ENCODE measurements at regions not wholly inside any gene's neighbourhood (a gene's known extent, or its start where the extent isn't known, plus 50 kb on each side); places are given as distances from the start of the nearest gene placed in this dataset.

DNA sequence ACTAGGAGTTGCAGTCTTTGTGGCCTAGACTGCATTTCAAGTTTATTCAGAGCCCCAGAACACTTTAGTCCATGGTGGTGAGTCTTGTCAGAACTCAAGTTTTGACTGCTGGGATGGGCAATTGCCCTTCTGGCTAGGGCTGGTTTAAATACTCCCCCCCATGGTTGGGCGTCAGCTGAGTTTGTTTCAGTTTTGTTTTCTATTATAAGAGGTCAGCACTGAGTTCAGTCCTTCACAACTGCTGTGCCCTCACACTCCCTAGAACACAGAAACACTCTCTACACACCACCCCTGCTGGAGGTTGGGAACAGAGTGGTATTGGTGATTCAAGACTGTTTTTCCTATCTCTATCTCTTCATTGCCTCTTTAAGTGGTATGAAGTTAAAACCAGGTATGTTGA, 217.0 kb downstream of the GUCY2F start:
- ChIA-PET CTCF (no interaction called here), POLR2A (no interaction called here)
- DNase-seq (ENCODE audit: low read depth, low spot score): no peak
- TF ChIP-seq, protein P1, sequence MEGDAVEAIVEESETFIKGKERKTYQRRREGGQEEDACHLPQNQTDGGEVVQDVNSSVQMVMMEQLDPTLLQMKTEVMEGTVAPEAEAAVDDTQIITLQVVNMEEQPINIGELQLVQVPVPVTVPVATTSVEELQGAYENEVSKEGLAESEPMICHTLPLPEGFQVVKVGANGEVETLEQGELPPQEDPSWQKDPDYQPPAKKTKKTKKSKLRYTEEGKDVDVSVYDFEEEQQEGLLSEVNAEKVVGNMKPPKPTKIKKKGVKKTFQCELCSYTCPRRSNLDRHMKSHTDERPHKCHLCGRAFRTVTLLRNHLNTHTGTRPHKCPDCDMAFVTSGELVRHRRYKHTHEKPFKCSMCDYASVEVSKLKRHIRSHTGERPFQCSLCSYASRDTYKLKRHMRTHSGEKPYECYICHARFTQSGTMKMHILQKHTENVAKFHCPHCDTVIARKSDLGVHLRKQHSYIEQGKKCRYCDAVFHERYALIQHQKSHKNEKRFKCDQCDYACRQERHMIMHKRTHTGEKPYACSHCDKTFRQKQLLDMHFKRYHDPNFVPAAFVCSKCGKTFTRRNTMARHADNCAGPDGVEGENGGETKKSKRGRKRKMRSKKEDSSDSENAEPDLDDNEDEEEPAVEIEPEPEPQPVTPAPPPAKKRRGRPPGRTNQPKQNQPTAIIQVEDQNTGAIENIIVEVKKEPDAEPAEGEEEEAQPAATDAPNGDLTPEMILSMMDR (IDR thresholded peaks at IDR 0.05; ENCODE audit: insufficient read depth, low read length, missing control alignments): no peak
- no peak overlapping the region for H3K4me3 ChIP-seq (ENCODE audit: low read depth, low read length)

- no peak for DNase-seq (ENCODE audit: low read depth, low spot score)
- no peak overlapping the region for H3K4me3 ChIP-seq (ENCODE audit: low read depth, low read length)
- POLR2A ChIA-PET: no interaction called here
- CTCF ChIA-PET: no interaction called here
- TF ChIP-seq, protein P1 (IDR thresholded peaks at IDR 0.05; ENCODE audit: insufficient read depth, low read length, missing control alignments): no peak
These were observed 220.6 kb downstream of the GUCY2F start for GRCh38 chrX:109261279-109261678.

DNA sequence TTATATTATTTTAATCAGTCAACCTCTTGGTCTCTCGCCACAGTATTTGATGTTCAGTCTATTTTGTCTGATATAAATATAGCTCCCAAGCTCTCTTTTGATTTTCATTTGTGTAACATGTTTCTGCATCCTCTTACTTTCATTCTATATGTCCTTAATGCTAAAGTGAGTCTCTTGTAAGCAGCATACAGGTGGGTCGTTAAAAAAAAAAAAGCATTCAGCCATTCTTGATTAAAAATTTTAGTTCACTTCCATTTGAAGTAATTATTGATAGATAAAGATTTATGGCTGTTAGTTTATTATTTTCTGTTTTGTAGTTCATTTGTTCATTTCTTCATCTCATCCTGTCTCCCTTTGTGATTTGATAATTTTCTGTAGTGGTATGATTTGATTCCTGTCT, 229.1 kb downstream of the GUCY2F start:
- ChIA-PET CTCF (no interaction called here), POLR2A (no interaction called here)
- TF ChIP-seq, protein P1 (IDR thresholded peaks at IDR 0.05; ENCODE audit: insufficient read depth, low read length, missing control alignments): no peak
- no peak overlapping the region for H3K4me3 ChIP-seq (ENCODE audit: low read depth, low read length)
- no peak for DNase-seq (ENCODE audit: low read depth, low spot score)

GRCh38 chrX:109218761-109219160, 263.1 kb downstream of the GUCY2F start:
- no peak for DNase-seq (ENCODE audit: low read depth, low spot score)
- H3K4me3 ChIP-seq (ENCODE audit: low read depth, low read length): no peak overlapping the region
- TF ChIP-seq, protein P1 (IDR thresholded peaks at IDR 0.05; ENCODE audit: insufficient read depth, low read length, missing control alignments): no peak
- POLR2A ChIA-PET: no interaction called here
- CTCF ChIA-PET: no interaction called here

GRCh38 chrX:109199726-109200125, 282.2 kb downstream of the GUCY2F start:
- TF ChIP-seq, protein P1 (IDR thresholded peaks at IDR 0.05; ENCODE audit: insufficient read depth, low read length, missing control alignments): no peak
- POLR2A ChIA-PET: no interaction called here

GRCh38 chrX:109190542-109190941, 291.3 kb downstream of the GUCY2F start:
- no peak overlapping the region for H3K4me3 ChIP-seq (ENCODE audit: low read depth, low read length)
- no peak for DNase-seq (ENCODE audit: low read depth, low spot score)
- POLR2A ChIA-PET: no interaction called here
- CTCF ChIA-PET: no interaction called here
- TF ChIP-seq, protein P1 (IDR thresholded peaks at IDR 0.05; ENCODE audit: insufficient read depth, low read length, missing control alignments): no peak

More at GRCh38 chrX:109199726-109200125, 282.2 kb downstream of the GUCY2F start:
- CTCF ChIA-PET: no interaction called here
- peak; percentile 4 for DNase-seq (ENCODE audit: low read depth, low spot score)
- no peak overlapping the region for H3K4me3 ChIP-seq (ENCODE audit: low read depth, low read length)

Data from AG04449 (cell line).